AG09309 (cell line): ENCODE measurements at regions not wholly inside any gene's neighbourhood (a gene's known extent, or its start where the extent isn't known, plus 50 kb on each side); places are given as distances from the start of the nearest gene placed in this dataset.

Experiments used
- DNase-seq: peaks from one replicate; pipeline ENCODE4 v3.0.0-alpha.2; 2010; ENCODE audit warnings: low read depth
- H3K4me3 ChIP-seq: 2 replicates; pipeline ENCODE4 v1.5.1; 2011; ENCODE audit warnings: mild to moderate bottlenecking, low read depth, low read length, moderate library complexity; ENCODE audit not compliant: control insufficient read depth
- CTCF ChIP-seq: IDR thresholded peaks from 2 replicates; pipeline ENCODE4 v1.5.1; 2011; ENCODE audit warnings: mild to moderate bottlenecking, low read depth, low read length, inconsistent platforms; ENCODE audit not compliant: insufficient read depth, control insufficient read depth; ENCODE audit errors: missing control alignments

- TF ChIP-seq CTCF = no peak
- DNase-seq = no peak
- H3K4me3 ChIP-seq = no peak overlapping the region
Observed at GRCh38 chr16:72282362-72282761, 110.4 kb upstream of the PMFBP1 start.

GRCh38 chr16:72278301-72278700, 106.3 kb upstream of the PMFBP1 start:
- no peak for TF ChIP-seq CTCF
- no peak for DNase-seq
- no peak overlapping the region for H3K4me3 ChIP-seq

GRCh38 chr16:72277749-72278148, 105.8 kb upstream of the PMFBP1 start:
- DNase-seq = no peak
- no peak for TF ChIP-seq CTCF
- H3K4me3 ChIP-seq = no peak overlapping the region

DNA sequence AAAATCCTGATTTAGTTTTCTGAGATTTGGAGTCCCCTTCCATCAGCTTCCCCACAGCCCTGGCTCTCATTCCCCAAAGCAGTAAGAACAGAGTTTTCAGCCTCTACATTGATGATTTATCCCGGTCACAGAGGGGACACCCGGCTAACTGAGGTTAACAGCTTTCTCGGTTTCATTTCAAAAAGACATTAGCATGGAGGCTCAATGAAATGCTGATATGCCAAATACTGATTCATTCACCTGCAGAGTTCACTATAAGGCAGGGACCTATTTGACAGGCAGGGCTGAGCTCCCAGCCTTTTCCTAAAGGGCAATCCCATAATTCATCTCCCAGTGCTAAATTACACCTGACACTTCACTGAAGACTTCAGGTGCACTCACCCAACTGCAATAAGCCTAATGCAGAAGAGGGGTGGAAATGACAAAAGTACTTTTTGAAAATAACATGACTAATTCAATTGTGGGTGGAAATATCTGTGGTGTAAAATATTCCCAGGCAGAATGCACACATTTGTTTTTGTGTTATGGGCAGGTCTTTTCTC, 99.8 kb upstream of the PMFBP1 start:
- DNase-seq = no peak
- no peak overlapping the region for H3K4me3 ChIP-seq
- TF ChIP-seq CTCF = no peak

DNA sequence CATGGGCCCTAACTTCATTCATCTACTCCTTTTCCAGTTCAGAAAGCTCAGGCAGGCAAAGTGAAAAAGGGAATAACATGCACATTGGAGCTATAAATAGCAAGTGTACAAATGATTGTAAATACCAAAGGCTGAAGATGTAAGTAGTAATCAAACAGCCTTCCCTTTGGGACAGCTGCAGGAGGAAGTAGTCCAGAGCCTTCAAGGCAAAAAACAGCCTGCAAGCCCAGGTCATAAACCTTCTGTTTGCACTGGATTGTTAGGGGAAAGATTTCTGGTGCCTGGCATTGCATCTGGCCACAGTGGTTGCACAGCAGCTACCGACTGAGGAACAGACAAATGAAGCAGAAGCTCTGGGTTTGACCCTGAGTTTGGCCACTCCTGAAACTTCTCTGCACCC, 98.6 kb upstream of the PMFBP1 start:
- no peak for TF ChIP-seq CTCF
- no peak for DNase-seq
- H3K4me3 ChIP-seq = no peak overlapping the region

DNA sequence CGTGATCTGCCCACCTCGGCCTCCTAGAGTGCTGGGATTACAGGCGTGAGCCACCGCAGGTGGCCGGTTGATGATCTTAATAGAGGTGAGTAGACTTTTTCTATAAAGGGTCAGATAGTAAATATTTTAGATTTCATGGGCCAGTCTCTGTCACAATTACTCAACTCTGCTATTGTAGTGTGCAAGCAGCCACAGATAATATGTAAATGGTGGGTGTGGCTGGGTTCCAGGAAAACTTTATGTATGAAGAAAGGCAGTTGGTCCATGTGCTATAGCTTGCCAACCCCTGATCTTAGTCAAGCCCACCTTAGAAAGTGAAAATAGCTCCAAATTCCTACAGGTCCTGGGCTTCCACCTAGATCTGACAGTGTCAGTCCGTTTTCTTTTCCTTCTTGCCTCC, 94.9 kb upstream of the PMFBP1 start:
- no peak for TF ChIP-seq CTCF
- no peak overlapping the region for H3K4me3 ChIP-seq
- DNase-seq = no peak

- DNase-seq = no peak
- H3K4me3 ChIP-seq = no peak overlapping the region
- TF ChIP-seq CTCF = no peak
Observed at GRCh38 chr16:72264771-72265170, 92.8 kb upstream of the PMFBP1 start.
